ENCODE measurements at regions not wholly inside any gene's neighbourhood (a gene's known extent, or its start where the extent isn't known, plus 50 kb on each side); places are given as distances from the start of the nearest gene placed in this dataset.

GRCh38 chr12:96130396-96131059 is 63.6 kb upstream of the ELK3 start:
- H3K9ac ChIP-seq (ENCODE audit: insufficient read depth in 1 of 2, low read length in 2 of 2) = no peak overlapping the region
- H3K9me3 ChIP-seq (ENCODE audit: control insufficient read depth in 4 of 4, insufficient read depth in 3 of 4, low read length in 3 of 4) = no peaks in the 10 kb centered on the region
- 68 to 74% methylated on average over 15 of the region's 15 CpGs for WGBS, 2 donors
- no peak overlapping the region for H3K27ac ChIP-seq (ENCODE audit: low read depth in 1 of 2, low read length in 1 of 2)
- peaks cover 0 to 4% (median 0%) of the 10 kb centered on the region in 5 donors for H3K4me1 ChIP-seq (ENCODE audit: control insufficient read depth in 5 of 5, insufficient read depth in 5 of 5, low read length in 5 of 5)
- no peak for TF ChIP-seq CTCF (IDR thresholded peaks at IDR 0.05; ENCODE audit: control extremely low read depth, extremely low read depth)
- no peaks in the 10 kb centered on the region for H3K27me3 ChIP-seq (ENCODE audit: control insufficient read depth in 3 of 3, insufficient read depth in 3 of 3, low read length in 2 of 3)
- DNase-seq = no peak
- no peak overlapping the region for H3K4me3 ChIP-seq
- no peak for ATAC-seq (ENCODE audit: insufficient read depth, low FRiP score)
- H3K36me3 ChIP-seq (ENCODE audit: control insufficient read depth in 4 of 4, insufficient read depth in 4 of 4, low read length in 4 of 4) = no peaks in the 10 kb centered on the region

- 67 to 74% methylated on average over 5 of the region's 5 CpGs for WGBS, 2 donors
- Histone ChIP-seq H3K4me1 (ENCODE audit: control insufficient read depth in 5 of 5, insufficient read depth in 5 of 5, low read length in 5 of 5) (peaks cover 0 to 4% (median 0%) of the 10 kb centered on the region in 5 donors), H3K9ac (ENCODE audit: insufficient read depth in 1 of 2, low read length in 2 of 2) (no peak overlapping the region), H3K27me3 (ENCODE audit: control insufficient read depth in 3 of 3, insufficient read depth in 3 of 3, low read length in 2 of 3) (no peaks in the 10 kb centered on the region), H3K9me3 (ENCODE audit: control insufficient read depth in 4 of 4, insufficient read depth in 3 of 4, low read length in 3 of 4) (no peaks in the 10 kb centered on the region), H3K4me3 (no peak overlapping the region), H3K36me3 (ENCODE audit: control insufficient read depth in 4 of 4, insufficient read depth in 4 of 4, low read length in 4 of 4) (no peaks in the 10 kb centered on the region), H3K27ac (ENCODE audit: low read depth in 1 of 2, low read length in 1 of 2) (no peak overlapping the region)
- peak in 1 of 3 donors; percentile 48 for DNase-seq
- no peak for ATAC-seq (ENCODE audit: insufficient read depth, low FRiP score)
- no peak for TF ChIP-seq CTCF (IDR thresholded peaks at IDR 0.05; ENCODE audit: control extremely low read depth, extremely low read depth)
Observed at GRCh38 chr12:96131230-96131788, 62.9 kb upstream of the ELK3 start.

- Histone ChIP-seq H3K27me3 (ENCODE audit: control insufficient read depth in 3 of 3, insufficient read depth in 3 of 3, low read length in 2 of 3) (no peaks in the 10 kb centered on the region), H3K27ac (ENCODE audit: low read depth in 1 of 2, low read length in 1 of 2) (no peak overlapping the region), H3K36me3 (ENCODE audit: control insufficient read depth in 4 of 4, insufficient read depth in 4 of 4, low read length in 4 of 4) (no peaks in the 10 kb centered on the region), H3K4me1 (ENCODE audit: control insufficient read depth in 5 of 5, insufficient read depth in 5 of 5, low read length in 5 of 5) (peaks cover 0 to 5% (median 0%) of the 10 kb centered on the region in 5 donors), H3K9me3 (ENCODE audit: control insufficient read depth in 4 of 4, insufficient read depth in 3 of 4, low read length in 3 of 4) (no peaks in the 10 kb centered on the region), H3K9ac (ENCODE audit: insufficient read depth in 1 of 2, low read length in 2 of 2) (no peak overlapping the region), H3K4me3 (no peak overlapping the region)
- WGBS, 2 donors = 84 to 91% methylated on average over 4 of the region's 4 CpGs
- TF ChIP-seq CTCF (IDR thresholded peaks at IDR 0.05; ENCODE audit: control extremely low read depth, extremely low read depth) = peak; percentile 17
- no peak for ATAC-seq (ENCODE audit: insufficient read depth, low FRiP score)
- DNase-seq = peak in 2 of 3 donors; percentile 39 to 57
Observed at GRCh38 chr12:96132819-96133218, 61.4 kb upstream of the ELK3 start.
